ENCODE measurements at regions not wholly inside any gene's neighbourhood (a gene's known extent, or its start where the extent isn't known, plus 50 kb on each side); places are given as distances from the start of the nearest gene placed in this dataset.

DNA sequence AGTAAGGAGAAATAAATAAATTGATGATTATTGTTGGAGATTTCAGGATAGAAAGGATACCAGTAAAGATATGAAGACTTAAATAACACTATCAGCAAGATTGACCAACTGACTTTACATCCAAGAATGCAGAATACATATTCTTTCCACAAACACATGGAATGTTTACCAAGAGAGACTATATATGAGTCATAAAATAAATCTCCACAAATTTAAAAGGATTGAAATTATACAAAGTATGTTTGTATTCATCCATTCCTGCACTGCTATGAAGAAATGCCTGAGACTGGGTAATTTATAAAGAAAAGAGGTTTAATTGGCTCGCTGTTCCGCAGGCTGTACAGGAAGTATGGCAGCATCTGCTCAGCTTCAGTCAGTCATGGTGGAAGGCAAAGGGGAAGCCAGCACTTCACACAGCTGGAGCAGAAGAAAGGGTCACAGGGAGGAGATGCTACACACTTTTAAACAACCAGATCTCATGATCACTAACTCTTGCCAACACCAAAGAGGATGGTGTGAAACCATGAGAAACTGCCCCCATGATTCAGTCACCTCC is 56.7 kb upstream of the TNFRSF21 start:
- TF ChIP-seq POLR2A (IDR thresholded peaks at IDR 0.05; ENCODE audit: low read depth, low read length) (no peak), POLR2AphosphoS5 (IDR thresholded peaks at IDR 0.05; ENCODE audit: low read depth, low read length) (no peak), TAF1 (IDR thresholded peaks at IDR 0.05; ENCODE audit: low read depth, low read length) (no peak), POU2F2 (IDR thresholded peaks at IDR 0.05; ENCODE audit: low read depth, low read length) (no peak)

All from GM12891 (cell line).